ENCODE measurements at regions not wholly inside any gene's neighbourhood (a gene's known extent, or its start where the extent isn't known, plus 50 kb on each side); places are given as distances from the start of the nearest gene placed in this dataset.

DNA sequence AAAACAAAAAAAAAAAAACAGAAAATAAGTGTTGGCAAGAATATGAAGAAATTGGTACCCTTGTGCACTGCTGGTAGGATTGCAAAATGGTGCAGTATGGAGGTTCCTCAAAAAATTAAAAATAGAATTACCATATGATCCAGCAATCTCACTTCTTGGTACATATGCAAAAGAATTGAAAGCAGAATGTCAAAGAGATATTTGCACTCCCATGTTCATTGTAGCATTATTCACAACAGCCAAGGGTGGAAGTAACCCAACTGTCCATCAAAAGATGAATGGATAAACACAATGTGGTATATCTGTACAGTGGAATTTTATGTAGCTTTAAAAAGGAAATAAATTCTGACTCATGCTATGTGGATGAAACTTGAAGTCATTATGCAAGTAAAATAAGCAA, 72.8 kb upstream of the POU3F3 start:
- TF ChIP-seq ISL1 (CRISPR knock-in tag; IDR thresholded peaks at IDR 0.05) (no peak), ZFP30 (CRISPR knock-in tag; IDR thresholded peaks at IDR 0.05) (no peak), ZC3H10 (CRISPR knock-in tag; IDR thresholded peaks at IDR 0.05) (no peak), TCF4 (CRISPR knock-in tag; IDR thresholded peaks at IDR 0.05; ENCODE audit: borderline replicate concordance) (no peak), PPARA (CRISPR knock-in tag; IDR thresholded peaks at IDR 0.05; ENCODE audit: borderline replicate concordance) (no peak), ZNF8 (CRISPR knock-in tag; IDR thresholded peaks at IDR 0.05) (no peak), GLIS3 (CRISPR knock-in tag; IDR thresholded peaks at IDR 0.05) (no peak), ESRRG (CRISPR knock-in tag; IDR thresholded peaks at IDR 0.05) (no peak), CSDC2 (CRISPR knock-in tag; IDR thresholded peaks at IDR 0.05) (no peak), OSR1 (CRISPR knock-in tag; IDR thresholded peaks at IDR 0.05) (no peak), SNAI2 (CRISPR knock-in tag; IDR thresholded peaks at IDR 0.05) (no peak)
- TF ChIP-seq, protein P1, sequence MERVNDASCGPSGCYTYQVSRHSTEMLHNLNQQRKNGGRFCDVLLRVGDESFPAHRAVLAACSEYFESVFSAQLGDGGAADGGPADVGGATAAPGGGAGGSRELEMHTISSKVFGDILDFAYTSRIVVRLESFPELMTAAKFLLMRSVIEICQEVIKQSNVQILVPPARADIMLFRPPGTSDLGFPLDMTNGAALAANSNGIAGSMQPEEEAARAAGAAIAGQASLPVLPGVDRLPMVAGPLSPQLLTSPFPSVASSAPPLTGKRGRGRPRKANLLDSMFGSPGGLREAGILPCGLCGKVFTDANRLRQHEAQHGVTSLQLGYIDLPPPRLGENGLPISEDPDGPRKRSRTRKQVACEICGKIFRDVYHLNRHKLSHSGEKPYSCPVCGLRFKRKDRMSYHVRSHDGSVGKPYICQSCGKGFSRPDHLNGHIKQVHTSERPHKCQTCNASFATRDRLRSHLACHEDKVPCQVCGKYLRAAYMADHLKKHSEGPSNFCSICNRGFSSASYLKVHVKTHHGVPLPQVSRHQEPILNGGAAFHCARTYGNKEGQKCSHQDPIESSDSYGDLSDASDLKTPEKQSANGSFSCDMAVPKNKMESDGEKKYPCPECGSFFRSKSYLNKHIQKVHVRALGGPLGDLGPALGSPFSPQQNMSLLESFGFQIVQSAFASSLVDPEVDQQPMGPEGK (CRISPR knock-in tag; IDR thresholded peaks at IDR 0.05; ENCODE audit: borderline replicate concordance), result no peak
- TF ChIP-seq, protein P2, sequence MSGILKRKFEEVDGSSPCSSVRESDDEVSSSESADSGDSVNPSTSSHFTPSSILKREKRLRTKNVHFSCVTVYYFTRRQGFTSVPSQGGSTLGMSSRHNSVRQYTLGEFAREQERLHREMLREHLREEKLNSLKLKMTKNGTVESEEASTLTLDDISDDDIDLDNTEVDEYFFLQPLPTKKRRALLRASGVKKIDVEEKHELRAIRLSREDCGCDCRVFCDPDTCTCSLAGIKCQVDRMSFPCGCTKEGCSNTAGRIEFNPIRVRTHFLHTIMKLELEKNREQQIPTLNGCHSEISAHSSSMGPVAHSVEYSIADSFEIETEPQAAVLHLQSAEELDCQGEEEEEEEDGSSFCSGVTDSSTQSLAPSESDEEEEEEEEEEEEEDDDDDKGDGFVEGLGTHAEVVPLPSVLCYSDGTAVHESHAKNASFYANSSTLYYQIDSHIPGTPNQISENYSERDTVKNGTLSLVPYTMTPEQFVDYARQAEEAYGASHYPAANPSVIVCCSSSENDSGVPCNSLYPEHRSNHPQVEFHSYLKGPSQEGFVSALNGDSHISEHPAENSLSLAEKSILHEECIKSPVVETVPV (CRISPR knock-in tag; IDR thresholded peaks at IDR 0.05), result no peak
- TF ChIP-seq, protein P3, sequence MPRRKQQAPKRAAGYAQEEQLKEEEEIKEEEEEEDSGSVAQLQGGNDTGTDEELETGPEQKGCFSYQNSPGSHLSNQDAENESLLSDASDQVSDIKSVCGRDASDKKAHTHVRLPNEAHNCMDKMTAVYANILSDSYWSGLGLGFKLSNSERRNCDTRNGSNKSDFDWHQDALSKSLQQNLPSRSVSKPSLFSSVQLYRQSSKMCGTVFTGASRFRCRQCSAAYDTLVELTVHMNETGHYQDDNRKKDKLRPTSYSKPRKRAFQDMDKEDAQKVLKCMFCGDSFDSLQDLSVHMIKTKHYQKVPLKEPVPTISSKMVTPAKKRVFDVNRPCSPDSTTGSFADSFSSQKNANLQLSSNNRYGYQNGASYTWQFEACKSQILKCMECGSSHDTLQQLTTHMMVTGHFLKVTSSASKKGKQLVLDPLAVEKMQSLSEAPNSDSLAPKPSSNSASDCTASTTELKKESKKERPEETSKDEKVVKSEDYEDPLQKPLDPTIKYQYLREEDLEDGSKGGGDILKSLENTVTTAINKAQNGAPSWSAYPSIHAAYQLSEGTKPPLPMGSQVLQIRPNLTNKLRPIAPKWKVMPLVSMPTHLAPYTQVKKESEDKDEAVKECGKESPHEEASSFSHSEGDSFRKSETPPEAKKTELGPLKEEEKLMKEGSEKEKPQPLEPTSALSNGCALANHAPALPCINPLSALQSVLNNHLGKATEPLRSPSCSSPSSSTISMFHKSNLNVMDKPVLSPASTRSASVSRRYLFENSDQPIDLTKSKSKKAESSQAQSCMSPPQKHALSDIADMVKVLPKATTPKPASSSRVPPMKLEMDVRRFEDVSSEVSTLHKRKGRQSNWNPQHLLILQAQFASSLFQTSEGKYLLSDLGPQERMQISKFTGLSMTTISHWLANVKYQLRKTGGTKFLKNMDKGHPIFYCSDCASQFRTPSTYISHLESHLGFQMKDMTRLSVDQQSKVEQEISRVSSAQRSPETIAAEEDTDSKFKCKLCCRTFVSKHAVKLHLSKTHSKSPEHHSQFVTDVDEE (CRISPR knock-in tag; IDR thresholded peaks at IDR 0.05), result no peak
- TF ChIP-seq, protein P4, sequence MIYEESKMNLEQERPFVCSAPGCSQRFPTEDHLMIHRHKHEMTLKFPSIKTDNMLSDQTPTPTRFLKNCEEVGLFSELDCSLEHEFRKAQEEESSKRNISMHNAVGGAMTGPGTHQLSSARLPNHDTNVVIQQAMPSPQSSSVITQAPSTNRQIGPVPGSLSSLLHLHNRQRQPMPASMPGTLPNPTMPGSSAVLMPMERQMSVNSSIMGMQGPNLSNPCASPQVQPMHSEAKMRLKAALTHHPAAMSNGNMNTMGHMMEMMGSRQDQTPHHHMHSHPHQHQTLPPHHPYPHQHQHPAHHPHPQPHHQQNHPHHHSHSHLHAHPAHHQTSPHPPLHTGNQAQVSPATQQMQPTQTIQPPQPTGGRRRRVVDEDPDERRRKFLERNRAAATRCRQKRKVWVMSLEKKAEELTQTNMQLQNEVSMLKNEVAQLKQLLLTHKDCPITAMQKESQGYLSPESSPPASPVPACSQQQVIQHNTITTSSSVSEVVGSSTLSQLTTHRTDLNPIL (CRISPR knock-in tag; IDR thresholded peaks at IDR 0.05; ENCODE audit: low read depth), result no peak
- ATAC-seq, result no peak

DNA sequence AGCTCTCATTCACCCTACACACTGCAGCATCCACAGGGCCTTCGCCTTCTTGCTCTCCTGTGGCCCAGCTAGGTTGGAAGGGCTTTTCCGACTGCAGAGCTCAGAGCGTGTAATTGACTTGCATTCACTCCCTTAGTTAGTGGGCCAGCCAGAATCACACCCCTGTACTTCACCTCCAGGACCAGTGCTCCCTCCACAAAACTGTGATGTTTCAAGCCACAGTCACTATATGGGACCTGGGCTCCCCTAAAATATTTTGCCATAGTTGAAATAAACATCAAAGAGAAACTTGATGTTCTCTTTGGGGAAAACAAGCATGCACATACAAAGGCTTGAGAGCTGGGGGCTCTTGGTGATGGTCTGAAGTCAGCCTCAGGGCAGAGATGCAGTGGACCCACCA, 69.7 kb upstream of the POU3F3 start:
- TF ChIP-seq GLIS3 (CRISPR knock-in tag; IDR thresholded peaks at IDR 0.05) (no peak), SNAI2 (CRISPR knock-in tag; IDR thresholded peaks at IDR 0.05) (no peak), BACH2 (CRISPR knock-in tag; IDR thresholded peaks at IDR 0.05; ENCODE audit: borderline replicate concordance) (no peak), ZNF565 (CRISPR knock-in tag; conservative IDR thresholded peaks at IDR 0.05; ENCODE audit: low read depth) (no peak), ARNTL (CRISPR knock-in tag; IDR thresholded peaks at IDR 0.05; ENCODE audit: borderline replicate concordance, low read depth) (no peak), CSDC2 (CRISPR knock-in tag; IDR thresholded peaks at IDR 0.05) (no peak), RARB (CRISPR knock-in tag; IDR thresholded peaks at IDR 0.05) (no peak), ZC3H10 (CRISPR knock-in tag; IDR thresholded peaks at IDR 0.05) (no peak), ZNF8 (CRISPR knock-in tag; IDR thresholded peaks at IDR 0.05) (no peak)
- TF ChIP-seq, protein P3 (CRISPR knock-in tag; IDR thresholded peaks at IDR 0.05), result no peak
- TF ChIP-seq, protein P5, sequence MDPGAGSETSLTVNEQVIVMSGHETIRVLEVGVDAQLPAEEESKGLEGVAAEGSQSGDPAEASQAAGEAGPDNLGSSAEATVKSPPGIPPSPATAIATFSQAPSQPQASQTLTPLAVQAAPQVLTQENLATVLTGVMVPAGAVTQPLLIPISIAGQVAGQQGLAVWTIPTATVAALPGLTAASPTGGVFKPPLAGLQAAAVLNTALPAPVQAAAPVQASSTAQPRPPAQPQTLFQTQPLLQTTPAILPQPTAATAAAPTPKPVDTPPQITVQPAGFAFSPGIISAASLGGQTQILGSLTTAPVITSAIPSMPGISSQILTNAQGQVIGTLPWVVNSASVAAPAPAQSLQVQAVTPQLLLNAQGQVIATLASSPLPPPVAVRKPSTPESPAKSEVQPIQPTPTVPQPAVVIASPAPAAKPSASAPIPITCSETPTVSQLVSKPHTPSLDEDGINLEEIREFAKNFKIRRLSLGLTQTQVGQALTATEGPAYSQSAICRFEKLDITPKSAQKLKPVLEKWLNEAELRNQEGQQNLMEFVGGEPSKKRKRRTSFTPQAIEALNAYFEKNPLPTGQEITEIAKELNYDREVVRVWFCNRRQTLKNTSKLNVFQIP (CRISPR knock-in tag; IDR thresholded peaks at IDR 0.05; ENCODE audit: borderline replicate concordance, low read depth), result no peak
- TF ChIP-seq, protein P4 (CRISPR knock-in tag; IDR thresholded peaks at IDR 0.05; ENCODE audit: low read depth), result no peak
- TF ChIP-seq, protein P1 (CRISPR knock-in tag; IDR thresholded peaks at IDR 0.05; ENCODE audit: borderline replicate concordance), result no peak
- no peak for ATAC-seq

Measured in SK-N-SH treated with all-trans-retinoic acid at 6 μM for 48 hours (cell line).